ENCODE measurements at regions not wholly inside any gene's neighbourhood (a gene's known extent, or its start where the extent isn't known, plus 50 kb on each side); places are given as distances from the start of the nearest gene placed in this dataset.

DNA sequence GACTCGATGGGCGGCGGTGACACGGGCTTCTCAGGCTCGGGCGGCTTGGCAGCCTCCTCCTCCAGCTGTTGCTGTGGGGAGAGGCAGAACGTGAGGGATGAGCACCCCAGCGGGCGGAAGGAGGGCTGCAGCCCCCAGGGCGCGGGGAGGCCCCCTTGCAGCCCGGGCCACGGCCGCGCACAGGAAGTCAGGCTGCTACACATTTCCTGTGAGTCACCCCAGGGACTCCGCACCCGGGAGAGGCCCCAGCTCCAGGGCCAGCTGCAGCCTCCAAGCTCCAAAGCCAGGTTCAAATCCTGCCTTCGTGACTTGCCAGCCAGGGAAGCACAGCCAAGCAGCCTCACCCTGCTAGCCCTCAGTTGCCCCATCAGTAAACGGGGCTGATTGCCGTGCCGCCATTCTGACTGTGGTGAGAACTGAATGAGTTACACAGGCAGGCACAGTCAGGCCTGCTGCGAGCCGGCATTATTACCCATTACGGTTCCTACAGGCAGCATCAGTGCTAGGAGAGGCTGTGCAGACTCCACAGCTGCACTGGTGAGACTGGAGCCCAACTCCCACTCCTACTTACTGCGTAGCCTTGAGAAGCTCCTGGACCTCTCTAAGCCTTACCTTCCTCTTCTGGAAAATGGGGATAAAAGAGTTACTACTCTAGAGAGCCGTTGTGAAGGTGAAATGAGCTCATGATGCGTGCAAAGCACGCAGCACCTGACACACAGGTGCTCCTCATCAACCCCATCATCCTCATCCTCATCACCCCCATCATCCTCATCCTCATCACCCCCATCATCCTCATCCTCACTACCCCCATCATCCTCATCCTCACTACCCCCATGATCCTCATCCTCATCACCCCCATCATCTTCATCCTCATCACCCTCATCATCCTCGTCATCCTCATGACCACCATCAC is 100.9 kb downstream of the NCOR2 start:
- TF ChIP-seq, protein P1, sequence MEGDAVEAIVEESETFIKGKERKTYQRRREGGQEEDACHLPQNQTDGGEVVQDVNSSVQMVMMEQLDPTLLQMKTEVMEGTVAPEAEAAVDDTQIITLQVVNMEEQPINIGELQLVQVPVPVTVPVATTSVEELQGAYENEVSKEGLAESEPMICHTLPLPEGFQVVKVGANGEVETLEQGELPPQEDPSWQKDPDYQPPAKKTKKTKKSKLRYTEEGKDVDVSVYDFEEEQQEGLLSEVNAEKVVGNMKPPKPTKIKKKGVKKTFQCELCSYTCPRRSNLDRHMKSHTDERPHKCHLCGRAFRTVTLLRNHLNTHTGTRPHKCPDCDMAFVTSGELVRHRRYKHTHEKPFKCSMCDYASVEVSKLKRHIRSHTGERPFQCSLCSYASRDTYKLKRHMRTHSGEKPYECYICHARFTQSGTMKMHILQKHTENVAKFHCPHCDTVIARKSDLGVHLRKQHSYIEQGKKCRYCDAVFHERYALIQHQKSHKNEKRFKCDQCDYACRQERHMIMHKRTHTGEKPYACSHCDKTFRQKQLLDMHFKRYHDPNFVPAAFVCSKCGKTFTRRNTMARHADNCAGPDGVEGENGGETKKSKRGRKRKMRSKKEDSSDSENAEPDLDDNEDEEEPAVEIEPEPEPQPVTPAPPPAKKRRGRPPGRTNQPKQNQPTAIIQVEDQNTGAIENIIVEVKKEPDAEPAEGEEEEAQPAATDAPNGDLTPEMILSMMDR (conservative IDR thresholded peaks at IDR 0.05; ENCODE audit: low read depth, low read length): no peak
- TF ChIP-seq, protein P2, sequence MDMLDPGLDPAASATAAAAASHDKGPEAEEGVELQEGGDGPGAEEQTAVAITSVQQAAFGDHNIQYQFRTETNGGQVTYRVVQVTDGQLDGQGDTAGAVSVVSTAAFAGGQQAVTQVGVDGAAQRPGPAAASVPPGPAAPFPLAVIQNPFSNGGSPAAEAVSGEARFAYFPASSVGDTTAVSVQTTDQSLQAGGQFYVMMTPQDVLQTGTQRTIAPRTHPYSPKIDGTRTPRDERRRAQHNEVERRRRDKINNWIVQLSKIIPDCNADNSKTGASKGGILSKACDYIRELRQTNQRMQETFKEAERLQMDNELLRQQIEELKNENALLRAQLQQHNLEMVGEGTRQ (IDR thresholded peaks at IDR 0.05; ENCODE audit: low read depth, low read length): no peak
- TF ChIP-seq RCOR1 (IDR thresholded peaks at IDR 0.05; ENCODE audit: insufficient replicate concordance, low read length) (no peak), NFE2L2 (IDR thresholded peaks at IDR 0.05; ENCODE audit: low read depth, low read length) (no peak), MXI1 (IDR thresholded peaks at IDR 0.05; ENCODE audit: borderline replicate concordance, low read depth, low read length) (no peak), SMC3 (IDR thresholded peaks at IDR 0.05; ENCODE audit: low read depth, low read length) (no peak), CEBPB (IDR thresholded peaks at IDR 0.05; ENCODE audit: low read depth, low read length) (no peak)

All from IMR-90 (cell line).